GM20000 (cell line): ENCODE measurements at regions not wholly inside any gene's neighbourhood (a gene's known extent, or its start where the extent isn't known, plus 50 kb on each side); places are given as distances from the start of the nearest gene placed in this dataset.

Experiments
- DNase-seq: peaks from one replicate; pipeline ENCODE4 v3.0.0; 2012; ENCODE audit warnings: low spot score
- TF ChIP-seq, protein P1 (sequence below): IDR thresholded peaks from 2 replicates; pipeline ENCODE4 v1.5.1; 2012; ENCODE audit warnings: mild to moderate bottlenecking, control low read depth; ENCODE audit errors: extremely low read depth, missing control alignments

DNA sequence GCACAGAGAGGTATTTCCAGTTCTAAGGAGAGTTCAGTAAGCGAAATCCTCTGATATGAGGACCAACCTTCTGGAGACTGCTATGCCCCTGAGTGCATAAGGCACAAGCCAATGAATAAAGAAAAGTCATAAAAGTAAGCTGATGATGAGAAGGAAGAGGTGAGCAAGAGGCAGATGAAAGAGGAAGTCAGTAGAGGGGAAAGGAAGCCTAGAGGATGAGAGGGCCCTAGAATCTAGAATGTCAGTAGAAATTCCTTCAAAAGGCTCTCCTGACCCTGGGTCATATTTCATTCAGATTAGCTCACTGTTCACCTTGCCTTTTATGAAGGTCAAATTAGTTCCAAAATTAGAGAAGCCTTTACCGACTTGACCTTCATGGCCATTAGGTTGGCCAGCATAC lies 209.2 kb downstream of the CD83 start:
- no peak for DNase-seq
- TF ChIP-seq, protein P1, sequence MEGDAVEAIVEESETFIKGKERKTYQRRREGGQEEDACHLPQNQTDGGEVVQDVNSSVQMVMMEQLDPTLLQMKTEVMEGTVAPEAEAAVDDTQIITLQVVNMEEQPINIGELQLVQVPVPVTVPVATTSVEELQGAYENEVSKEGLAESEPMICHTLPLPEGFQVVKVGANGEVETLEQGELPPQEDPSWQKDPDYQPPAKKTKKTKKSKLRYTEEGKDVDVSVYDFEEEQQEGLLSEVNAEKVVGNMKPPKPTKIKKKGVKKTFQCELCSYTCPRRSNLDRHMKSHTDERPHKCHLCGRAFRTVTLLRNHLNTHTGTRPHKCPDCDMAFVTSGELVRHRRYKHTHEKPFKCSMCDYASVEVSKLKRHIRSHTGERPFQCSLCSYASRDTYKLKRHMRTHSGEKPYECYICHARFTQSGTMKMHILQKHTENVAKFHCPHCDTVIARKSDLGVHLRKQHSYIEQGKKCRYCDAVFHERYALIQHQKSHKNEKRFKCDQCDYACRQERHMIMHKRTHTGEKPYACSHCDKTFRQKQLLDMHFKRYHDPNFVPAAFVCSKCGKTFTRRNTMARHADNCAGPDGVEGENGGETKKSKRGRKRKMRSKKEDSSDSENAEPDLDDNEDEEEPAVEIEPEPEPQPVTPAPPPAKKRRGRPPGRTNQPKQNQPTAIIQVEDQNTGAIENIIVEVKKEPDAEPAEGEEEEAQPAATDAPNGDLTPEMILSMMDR, result no peak

DNA sequence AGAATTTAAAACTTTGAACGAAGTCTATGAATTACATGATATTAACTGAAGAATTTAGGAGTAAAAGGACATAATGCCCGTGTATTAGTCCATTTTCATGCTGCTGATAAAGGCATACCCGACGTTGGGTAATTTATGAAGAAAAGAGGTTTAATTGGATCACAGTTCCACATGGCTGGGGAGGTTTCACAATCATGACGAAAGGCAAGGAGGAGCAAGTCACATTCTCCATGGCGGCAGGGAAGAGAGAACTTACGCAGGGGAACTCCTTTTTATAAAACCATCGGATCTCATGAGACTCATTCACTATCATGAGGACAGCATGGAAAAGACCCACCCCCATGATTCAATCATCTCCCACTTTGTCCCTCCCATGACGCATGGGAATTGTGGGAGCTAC lies 210.6 kb downstream of the CD83 start:
- DNase-seq, result no peak
- TF ChIP-seq, protein P1, result no peak

DNA sequence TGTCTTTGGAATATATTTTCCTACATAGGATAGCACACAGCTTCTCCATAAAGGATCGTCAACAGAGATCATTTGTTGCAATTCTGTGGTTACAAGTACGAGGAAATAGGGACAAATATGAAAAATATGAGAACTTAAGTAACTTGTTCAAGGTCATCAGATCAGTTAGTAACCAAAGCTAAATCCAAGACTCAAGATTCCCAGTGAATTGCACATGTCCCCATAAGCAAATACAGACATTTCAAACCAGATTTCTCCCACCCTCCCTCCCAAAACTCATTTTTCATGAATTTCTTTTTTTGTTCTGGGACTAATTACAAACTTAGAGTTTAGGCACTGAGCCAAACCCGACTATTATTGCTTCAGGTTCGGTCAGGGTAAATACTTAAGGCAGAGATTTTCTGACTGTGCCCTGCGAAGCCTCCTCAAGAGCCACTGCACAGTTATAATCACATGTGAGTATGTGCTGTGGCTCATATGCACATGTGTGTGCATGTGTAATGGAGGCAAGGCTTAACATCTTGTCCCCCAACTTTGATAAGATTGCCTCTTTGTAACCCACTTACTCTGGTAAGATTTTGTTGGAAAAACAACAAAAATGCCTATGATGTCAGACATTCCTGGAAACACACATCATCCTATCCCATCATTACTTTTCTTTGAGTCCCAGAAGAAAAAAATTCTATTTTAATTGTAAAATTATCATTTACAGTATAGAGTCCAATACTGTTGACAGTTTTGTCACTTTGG lies 216.2 kb downstream of the CD83 start:
- TF ChIP-seq, protein P1, result no peak
- no peak for DNase-seq

DNA sequence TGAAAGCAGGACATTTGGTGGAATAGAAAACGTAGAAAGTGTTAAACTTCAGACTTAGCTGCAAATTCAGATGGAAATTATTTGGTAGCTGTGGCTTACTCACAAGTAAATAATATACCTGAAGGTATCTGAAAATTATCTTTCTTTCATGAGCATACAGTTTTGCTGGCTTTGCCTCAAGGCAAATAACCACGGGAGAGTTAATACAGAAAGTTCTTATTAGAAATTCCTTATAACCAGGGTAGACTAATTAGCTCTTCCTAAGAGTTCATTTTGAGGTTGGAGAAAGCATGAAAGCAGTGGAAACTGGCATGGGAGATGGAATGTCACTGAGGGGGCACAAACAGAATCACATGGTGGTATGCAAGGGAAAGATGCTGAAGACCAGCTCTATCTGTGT lies 217.5 kb downstream of the CD83 start:
- TF ChIP-seq, protein P1, result no peak
- no peak for DNase-seq

DNA sequence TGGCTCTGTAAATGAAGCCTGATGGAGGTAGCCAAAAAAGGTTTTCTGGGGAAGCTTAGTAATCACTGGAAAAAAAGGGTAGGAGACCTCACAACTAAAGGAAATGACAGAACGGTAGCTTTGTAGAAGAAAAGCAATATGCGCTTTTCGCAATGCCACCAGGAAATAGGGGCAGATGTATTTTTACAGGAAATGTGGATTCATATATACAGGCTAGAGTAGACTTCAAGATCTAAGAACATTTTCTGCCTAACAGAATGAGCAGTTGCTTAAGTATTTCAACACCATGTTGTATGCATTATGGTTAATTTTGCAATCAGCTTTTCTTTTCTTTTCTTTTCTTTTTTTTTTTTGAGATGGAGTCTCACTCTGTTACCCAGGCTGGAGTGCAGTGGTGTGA lies 219.6 kb downstream of the CD83 start:
- DNase-seq, result no peak
- TF ChIP-seq, protein P1, result no peak

DNA sequence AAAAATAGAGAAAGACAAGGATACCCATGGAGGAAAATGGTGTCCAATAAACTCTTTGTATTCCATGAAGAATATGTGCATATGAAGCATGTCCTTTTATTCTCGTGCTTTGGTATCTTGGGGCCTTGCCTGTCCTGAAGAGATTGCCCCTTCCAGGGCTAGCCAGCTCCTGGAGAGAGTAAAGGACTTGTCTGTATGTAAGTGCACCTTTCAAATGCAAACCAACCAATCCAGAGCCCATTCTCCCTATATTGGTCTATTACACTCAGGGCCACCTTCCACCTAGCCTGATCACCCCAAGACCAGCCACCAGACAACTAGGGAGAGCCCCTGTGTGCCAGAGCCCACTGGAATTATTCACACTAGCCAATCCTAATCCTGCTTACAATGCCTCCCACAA lies 221.6 kb downstream of the CD83 start:
- DNase-seq, result no peak
- TF ChIP-seq, protein P1, result no peak

DNA sequence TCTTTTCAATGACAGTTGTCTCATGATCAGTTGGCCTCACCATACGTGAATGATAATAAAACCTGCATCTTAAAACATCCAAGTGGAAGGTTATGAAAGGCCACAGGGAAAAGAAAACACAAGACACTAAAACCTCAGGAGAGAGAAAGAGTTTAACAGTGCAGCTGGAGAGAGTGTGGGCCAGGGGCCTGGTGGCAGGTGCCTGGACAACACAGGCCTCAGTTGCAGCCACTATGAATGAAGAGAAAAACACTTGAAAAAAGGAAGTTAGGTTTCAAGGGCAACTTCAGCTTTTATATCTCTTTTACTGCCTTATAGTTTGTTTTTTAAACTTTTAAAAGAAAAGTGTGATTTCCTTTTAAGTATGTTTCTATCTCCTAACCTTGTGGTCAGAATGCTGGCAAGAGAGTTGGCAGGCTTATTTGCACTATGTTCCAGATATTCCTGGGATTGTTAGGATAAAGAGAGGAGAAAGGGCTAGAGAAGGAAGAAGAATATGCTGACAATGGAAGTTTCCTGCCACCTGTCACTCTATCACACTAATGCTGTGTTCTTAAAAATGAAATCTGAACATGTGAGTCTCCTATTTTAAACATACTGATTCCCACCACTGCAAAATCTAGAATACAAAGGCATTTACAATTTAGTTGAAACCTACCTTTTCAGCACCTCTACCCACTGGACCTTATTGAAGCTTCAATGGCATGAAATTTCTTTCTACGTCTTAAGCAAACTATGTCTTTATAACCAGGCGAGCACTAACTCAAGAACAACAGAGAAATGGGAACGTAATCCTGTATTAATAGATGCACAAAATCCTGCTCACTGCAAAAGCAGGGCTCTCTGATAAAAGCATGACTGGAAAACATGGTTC lies 222.4 kb downstream of the CD83 start:
- TF ChIP-seq, protein P1, result no peak
- no peak for DNase-seq
